Esophagus (tissue), 2 donors: ENCODE measurements at regions not wholly inside any gene's neighbourhood (a gene's known extent, or its start where the extent isn't known, plus 50 kb on each side); places are given as distances from the start of the nearest gene placed in this dataset.

Experiments used
- H3K27ac ChIP-seq, 2 donors: one replicate each; pipeline ENCODE4 v1.5.1; 2013; ENCODE audit warnings: low read depth in 2 of 2, mild to moderate bottlenecking in 2 of 2, inconsistent platforms in 1 of 2, low read length in 1 of 2, moderate library complexity in 1 of 2
- H3K27me3 ChIP-seq, 2 donors: one replicate each; pipeline ENCODE4 v1.6.1; 2013; ENCODE audit warnings: low read length in 2 of 2, control low read depth in 1 of 2, mild to moderate bottlenecking in 1 of 2; ENCODE audit not compliant: insufficient read depth in 2 of 2, control insufficient read depth in 1 of 2
- H3K36me3 ChIP-seq, 2 donors: one replicate each; pipeline ENCODE4 v1.6.1; 2013; ENCODE audit warnings: low read length in 1 of 2; ENCODE audit not compliant: control insufficient read depth in 2 of 2, insufficient read depth in 2 of 2
- H3K4me1 ChIP-seq, 2 donors: one replicate each; pipeline ENCODE4 v1.6.1; 2013; ENCODE audit warnings: low read length in 1 of 2; ENCODE audit not compliant: control insufficient read depth in 2 of 2, insufficient read depth in 2 of 2
- H3K4me3 ChIP-seq, 2 donors: one replicate each; pipeline ENCODE4 v1.5.1; 2013; ENCODE audit warnings: low read length in 2 of 2, mild to moderate bottlenecking in 2 of 2, low read depth in 1 of 2, moderate library complexity in 1 of 2
- H3K9me3 ChIP-seq, 2 donors: one replicate each; pipeline ENCODE4 v1.6.1; 2013; ENCODE audit warnings: mild to moderate bottlenecking in 2 of 2, low read depth in 1 of 2, low read length in 1 of 2, moderate library complexity in 1 of 2; ENCODE audit not compliant: control insufficient read depth in 2 of 2, insufficient read depth in 1 of 2
- WGBS, 2 donors: extraction: QIAGEN DNeasy Blood & Tissue Kit; methylation state at CpG; one replicate each; pipeline ENCODE4 v1.1.7; 2013; 5-methylcytosine and 5-hydroxymethylcytosine counted together
- donor health status: healthy with polysubstance abuse.
- donor health status: Bipolar disorder and iron deficiency.

- Histone ChIP-seq H3K4me3 (no peak overlapping the region), H3K27me3 (no peaks in the 10 kb centered on the region), H3K27ac (no peak overlapping the region), H3K36me3 (no peaks in the 10 kb centered on the region), H3K4me1 (no peaks in the 10 kb centered on the region), H3K9me3 (peaks cover 0 to 4% of the 10 kb centered on the region in 2 donors)
- WGBS, 2 donors: 62 to 63% methylated on average over 4 of the region's 4 CpGs
Measured at GRCh38 chr14:101000711-101001250, 97.3 kb upstream of the RTL1 start.

GRCh38 chr14:101001311-101002069 is 98.0 kb upstream of the RTL1 start:
- Histone ChIP-seq H3K4me1 (no peaks in the 10 kb centered on the region), H3K9me3 (peaks cover 0 to 4% of the 10 kb centered on the region in 2 donors), H3K27me3 (no peaks in the 10 kb centered on the region), H3K27ac (no peak overlapping the region), H3K4me3 (no peak overlapping the region), H3K36me3 (no peaks in the 10 kb centered on the region)
- 56 to 64% methylated on average over 12 of the region's 12 CpGs for WGBS, 2 donors

DNA sequence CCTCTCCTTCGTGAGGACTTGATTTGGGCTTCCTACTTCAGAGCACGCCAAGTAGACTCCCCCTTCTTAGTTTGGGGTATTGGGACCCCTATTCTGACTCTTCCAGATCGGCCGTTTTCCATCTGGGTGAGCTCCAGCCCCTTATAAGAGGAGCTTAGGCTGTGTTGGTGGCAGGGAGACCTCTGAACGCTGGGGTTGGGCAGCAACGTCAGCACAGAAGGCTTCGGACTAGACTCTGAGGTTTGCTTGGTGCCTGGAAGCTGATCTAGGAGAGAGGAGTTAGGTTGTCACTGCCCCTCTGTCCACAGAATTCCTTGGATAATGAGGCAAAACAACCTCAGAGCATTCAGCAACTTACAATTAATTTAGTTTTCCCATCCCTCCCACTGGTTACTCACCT is 99.2 kb upstream of the RTL1 start:
- Histone ChIP-seq H3K4me3 (no peak overlapping the region), H3K4me1 (no peaks in the 10 kb centered on the region), H3K36me3 (no peaks in the 10 kb centered on the region), H3K9me3 (peaks cover 0 to 4% of the 10 kb centered on the region in 2 donors), H3K27me3 (no peaks in the 10 kb centered on the region), H3K27ac (no peak overlapping the region)
- WGBS, 2 donors: 73 to 75% methylated on average over 7 of the region's 7 CpGs

DNA sequence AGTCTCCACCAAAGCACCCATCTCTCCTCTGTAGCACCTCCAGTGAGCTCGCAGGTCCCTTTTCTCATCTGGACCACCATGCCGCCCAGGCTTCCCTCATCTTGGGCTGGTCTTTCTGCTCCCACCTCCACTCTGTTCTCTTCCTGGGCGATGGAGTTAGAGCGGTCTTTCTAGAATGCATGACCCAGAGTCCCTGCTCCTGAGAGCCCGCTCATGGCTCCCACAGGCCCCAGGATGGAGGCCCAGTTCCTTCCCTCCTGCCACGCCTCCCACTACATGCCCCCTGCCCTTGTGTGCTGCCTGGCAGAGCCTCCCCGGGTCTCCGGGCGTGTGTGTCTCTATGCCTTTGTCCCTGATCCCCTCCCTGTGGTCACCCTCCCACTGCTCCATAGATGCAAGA is 100.7 kb upstream of the RTL1 start:
- Histone ChIP-seq H3K27ac (no peak overlapping the region), H3K27me3 (no peaks in the 10 kb centered on the region), H3K4me3 (no peak overlapping the region), H3K36me3 (no peaks in the 10 kb centered on the region), H3K9me3 (peaks cover 0 to 4% of the 10 kb centered on the region in 2 donors), H3K4me1 (no peaks in the 10 kb centered on the region)
- 81 to 88% methylated on average over 9 of the region's 9 CpGs for WGBS, 2 donors

- Histone ChIP-seq H3K27me3 (no peaks in the 10 kb centered on the region), H3K27ac (no peak overlapping the region), H3K9me3 (peaks cover 0 to 4% of the 10 kb centered on the region in 2 donors), H3K4me1 (no peaks in the 10 kb centered on the region), H3K4me3 (no peak overlapping the region), H3K36me3 (no peaks in the 10 kb centered on the region)
- whole genome bisulfite sequencing, 2 donors: 58 to 59% methylated on average over 10 of the region's 10 CpGs
Measured at GRCh38 chr14:101004954-101005353, 101.4 kb upstream of the RTL1 start.

- no peaks in the 10 kb centered on the region for H3K4me1 ChIP-seq
- peaks cover 0 to 4% of the 10 kb centered on the region in 2 donors for H3K9me3 ChIP-seq
- no peaks in the 10 kb centered on the region for H3K27me3 ChIP-seq
- H3K4me3 ChIP-seq: no peak overlapping the region
- 69 to 76% methylated on average over 10 of the region's 10 CpGs for WGBS, 2 donors
- no peaks in the 10 kb centered on the region for H3K36me3 ChIP-seq
- no peak overlapping the region for H3K27ac ChIP-seq
Measured at GRCh38 chr14:101005447-101005846, 101.9 kb upstream of the RTL1 start.

DNA sequence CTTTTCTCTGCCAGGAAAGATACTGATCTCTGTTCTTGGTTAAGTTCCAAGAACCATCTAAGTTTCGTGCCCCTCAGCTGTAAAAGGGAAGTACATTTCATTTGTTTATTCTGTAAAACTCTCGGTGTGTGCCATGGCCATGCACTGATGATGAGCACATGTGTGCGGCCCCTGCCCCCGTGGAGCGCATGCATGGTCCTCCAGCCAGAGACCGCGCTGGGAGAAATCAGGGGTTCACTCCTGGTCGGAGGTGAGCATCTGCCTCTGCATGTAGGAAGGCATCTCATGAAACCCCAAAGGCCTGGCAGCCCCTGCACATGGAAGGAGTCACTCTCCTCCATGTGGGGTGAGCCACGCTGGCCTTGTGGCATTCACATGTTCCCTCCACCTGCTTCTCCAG is 102.5 kb upstream of the RTL1 start:
- H3K4me1 ChIP-seq: no peaks in the 10 kb centered on the region
- no peaks in the 10 kb centered on the region for H3K36me3 ChIP-seq
- H3K27ac ChIP-seq: no peak overlapping the region
- H3K4me3 ChIP-seq: no peak overlapping the region
- H3K9me3 ChIP-seq: peaks cover 0 to 4% of the 10 kb centered on the region in 2 donors
- H3K27me3 ChIP-seq: no peaks in the 10 kb centered on the region
- 69 to 70% methylated on average over 9 of the region's 9 CpGs for WGBS, 2 donors

- no peaks in the 10 kb centered on the region for H3K9me3 ChIP-seq
- no peak overlapping the region for H3K27ac ChIP-seq
- H3K4me1 ChIP-seq: no peaks in the 10 kb centered on the region
- 85 to 90% methylated on average over 12 to 13 of the region's 13 CpGs for WGBS, 2 donors
- no peaks in the 10 kb centered on the region for H3K27me3 ChIP-seq
- H3K4me3 ChIP-seq: no peak overlapping the region
- H3K36me3 ChIP-seq: no peaks in the 10 kb centered on the region
Measured at GRCh38 chr14:101007004-101007614, 103.6 kb upstream of the RTL1 start.

GRCh38 chr14:101007765-101008164 is 104.2 kb upstream of the RTL1 start:
- Histone ChIP-seq H3K36me3 (no peaks in the 10 kb centered on the region), H3K4me3 (no peak overlapping the region), H3K4me1 (no peaks in the 10 kb centered on the region), H3K27me3 (no peaks in the 10 kb centered on the region), H3K9me3 (no peaks in the 10 kb centered on the region), H3K27ac (no peak overlapping the region)
- WGBS, 2 donors: 72 to 83% methylated on average over 4 of the region's 4 CpGs
